H9 (cell line): ENCODE measurements at regions not wholly inside any gene's neighbourhood (a gene's known extent, or its start where the extent isn't known, plus 50 kb on each side); places are given as distances from the start of the nearest gene placed in this dataset.
A peak's percentile ranks its signal among the peaks of the same experiment; 100 is the strongest.

ENCODE experiments used
- DNase-seq: peaks from one replicate; pipeline ENCODE4 v3.0.0-alpha.2; 2017
- H2AFZ ChIP-seq: one replicate; pipeline ENCODE4 v1.6.1; 2013; ENCODE audit warnings: mild to moderate bottlenecking, low read length, control low read depth, moderate library complexity
- H2AK5ac ChIP-seq: 2 replicates; pipeline ENCODE4 v1.6.1; 2013; ENCODE audit warnings: low read length, control low read depth, mixed read lengths; ENCODE audit not compliant: insufficient read length
- H2BK120ac ChIP-seq: one replicate; pipeline ENCODE4 v1.6.1; 2013; ENCODE audit warnings: low read depth, mild to moderate bottlenecking, low read length, control low read depth, inconsistent platforms; ENCODE audit not compliant: poor library complexity, severe bottlenecking
- H2BK12ac ChIP-seq: 2 replicates; pipeline ENCODE4 v1.6.1; 2013; ENCODE audit warnings: low read length, control low read depth, mixed read lengths, low read depth; ENCODE audit not compliant: insufficient read length
- H2BK15ac ChIP-seq: 2 replicates; pipeline ENCODE4 v1.6.1; 2013; ENCODE audit warnings: low read depth, low read length, control low read depth
- H2BK20ac ChIP-seq: one replicate; pipeline ENCODE4 v1.6.1; 2013; ENCODE audit warnings: low read depth, mild to moderate bottlenecking, low read length, control low read depth, inconsistent platforms; ENCODE audit not compliant: poor library complexity, severe bottlenecking
- H2BK5ac ChIP-seq: 2 replicates; pipeline ENCODE4 v1.6.1; 2013; ENCODE audit warnings: low read length, control low read depth, mixed read lengths; ENCODE audit not compliant: insufficient read length
- H3K14ac ChIP-seq: 2 replicates; pipeline ENCODE4 v1.6.1; 2013; ENCODE audit warnings: low read length, control low read depth; ENCODE audit not compliant: insufficient read depth
- H3K18ac ChIP-seq: 2 replicates; pipeline ENCODE4 v1.6.1; 2013; ENCODE audit warnings: low read depth, mild to moderate bottlenecking, mixed read lengths, low read length, control low read depth; ENCODE audit not compliant: insufficient read length
- H3K23ac ChIP-seq: 2 replicates; pipeline ENCODE4 v1.6.1; 2013; ENCODE audit warnings: low read length, control low read depth, mixed read lengths, low read depth; ENCODE audit not compliant: insufficient read length
- H3K23me2 ChIP-seq: 2 replicates; pipeline ENCODE4 v1.6.1; 2013; ENCODE audit warnings: low read depth, mild to moderate bottlenecking, mixed read lengths, low read length, control low read depth; ENCODE audit not compliant: insufficient read length, poor library complexity, severe bottlenecking
- H3K27ac ChIP-seq: 2 replicates; pipeline ENCODE4 v1.5.1; 2013; ENCODE audit warnings: low read length, control low read depth, mixed read lengths, low read depth; ENCODE audit not compliant: insufficient read length
- H3K27me3 ChIP-seq: 2 replicates; pipeline ENCODE4 v1.6.1; 2013; ENCODE audit warnings: low read length, control low read depth, inconsistent platforms; ENCODE audit not compliant: insufficient read depth
- H3K4ac ChIP-seq: 2 replicates; pipeline ENCODE4 v1.6.1; 2013; ENCODE audit warnings: low read depth, mild to moderate bottlenecking, control low read depth, inconsistent platforms, low read length, moderate library complexity
- H3K4me1 ChIP-seq: 2 replicates; pipeline ENCODE4 v1.6.1; 2013; ENCODE audit warnings: low read length, control low read depth, inconsistent platforms; ENCODE audit not compliant: insufficient read depth
- H3K4me2 ChIP-seq: 2 replicates; pipeline ENCODE4 v1.6.1; 2013; ENCODE audit warnings: low read length, control low read depth, mixed read lengths; ENCODE audit not compliant: insufficient read length, insufficient read depth
- H3K56ac ChIP-seq: 2 replicates; pipeline ENCODE4 v1.6.1; 2013; ENCODE audit warnings: low read depth, mild to moderate bottlenecking, mixed read lengths, low read length, control low read depth; ENCODE audit not compliant: insufficient read length
- H3K79me1 ChIP-seq: 2 replicates; pipeline ENCODE4 v1.6.1; 2013; ENCODE audit warnings: low read depth, mild to moderate bottlenecking, moderate library complexity, low read length, control low read depth, inconsistent platforms; ENCODE audit not compliant: insufficient read depth, poor library complexity, severe bottlenecking
- H3K79me2 ChIP-seq: 2 replicates; pipeline ENCODE4 v1.6.1; 2013; ENCODE audit warnings: low read length, control low read depth, inconsistent platforms; ENCODE audit not compliant: insufficient read depth
- H3K9ac ChIP-seq: 2 replicates; pipeline ENCODE4 v1.6.1; 2013; ENCODE audit warnings: low read length, control low read depth, mixed read lengths; ENCODE audit not compliant: insufficient read length; ENCODE audit errors: extremely low read depth
- H3K9me3 ChIP-seq: one replicate; pipeline ENCODE4 v1.6.1; 2013; ENCODE audit warnings: low read depth, low read length, inconsistent platforms; ENCODE audit not compliant: control insufficient read depth
- H3T11ph ChIP-seq: one replicate; pipeline ENCODE4 v1.6.1; 2013; ENCODE audit warnings: mild to moderate bottlenecking, low read length, control low read depth, inconsistent platforms
- H4K20me1 ChIP-seq: one replicate; pipeline ENCODE4 v1.6.1; 2013; ENCODE audit not compliant: control insufficient read depth, insufficient read length, insufficient read depth
- H4K5ac ChIP-seq: 2 replicates; pipeline ENCODE4 v1.6.1; 2013; ENCODE audit warnings: low read depth, mild to moderate bottlenecking, mixed read lengths, low read length, control low read depth; ENCODE audit not compliant: insufficient read length
- H4K8ac ChIP-seq: replicated peaks from 2 replicates; pipeline ENCODE4 v1.6.1; 2013; ENCODE audit warnings: low read length, control low read depth, mixed read lengths, low read depth; ENCODE audit not compliant: insufficient read length
- H4K91ac ChIP-seq: 2 replicates; pipeline ENCODE4 v1.6.1; 2013; ENCODE audit warnings: low read depth, mild to moderate bottlenecking, moderate library complexity, mixed read lengths, low read length, control low read depth; ENCODE audit not compliant: insufficient read length
- H3K27ac Mint-ChIP-seq, 3 experiments: 2 replicates in 2 of 3; 3 replicates in 1 of 3; pipeline ENCODE4 v1.8.0; 2020 to 2021; ENCODE audit warnings: mixed read lengths in 3 of 3, mild to moderate bottlenecking in 1 of 3, moderate library complexity in 1 of 3
- H3K27me3 Mint-ChIP-seq: 2 replicates; pipeline ENCODE4 v1.8.0; 2021; ENCODE audit warnings: low read depth, mild to moderate bottlenecking, moderate library complexity, mixed read lengths
- H3K36me3 Mint-ChIP-seq, 3 experiments: 2 replicates in 2 of 3; 3 replicates in 1 of 3; pipeline ENCODE4 v1.8.0; 2020 to 2021; ENCODE audit warnings: low read depth in 3 of 3, mixed read lengths in 3 of 3; ENCODE audit not compliant: insufficient read depth in 1 of 3
- H3K4me1 Mint-ChIP-seq, 2 experiments: 2 replicates each; pipeline ENCODE4 v1.8.0; 2020; ENCODE audit warnings: mixed read lengths in 2 of 2
- H3K4me3 Mint-ChIP-seq, 2 experiments: 2 replicates in 1 of 2; 3 replicates in 1 of 2; pipeline ENCODE4 v1.8.0; 2020 to 2021; ENCODE audit warnings: mild to moderate bottlenecking in 2 of 2, mixed read lengths in 2 of 2, moderate library complexity in 1 of 2
- H3K9me3 Mint-ChIP-seq, 2 experiments: 2 replicates in 1 of 2; 3 replicates in 1 of 2; pipeline ENCODE4 v1.8.0; 2020; ENCODE audit warnings: mild to moderate bottlenecking in 2 of 2, mixed read lengths in 2 of 2, moderate library complexity in 1 of 2
- WGBS: extraction: QIAGEN DNeasy Blood & Tissue Kit; methylation state at CpG from one replicate; pipeline ENCODE4 v1.1.7; 2013; ENCODE audit warnings: missing lambda C conversion rate, low lambda C conversion rate, mixed read lengths; ENCODE audit not compliant: insufficient read length; ENCODE audit errors: extremely low coverage; 5-methylcytosine and 5-hydroxymethylcytosine counted together
- TF ChIP-seq, protein P1 (sequence below): fragments of 200-600 bp; sonication (generic); conservative IDR thresholded peaks from 3 replicates; pipeline ENCODE4 v1.8.0; 2021; ENCODE audit warnings: antibody characterized with exemption, mild to moderate bottlenecking

DNA sequence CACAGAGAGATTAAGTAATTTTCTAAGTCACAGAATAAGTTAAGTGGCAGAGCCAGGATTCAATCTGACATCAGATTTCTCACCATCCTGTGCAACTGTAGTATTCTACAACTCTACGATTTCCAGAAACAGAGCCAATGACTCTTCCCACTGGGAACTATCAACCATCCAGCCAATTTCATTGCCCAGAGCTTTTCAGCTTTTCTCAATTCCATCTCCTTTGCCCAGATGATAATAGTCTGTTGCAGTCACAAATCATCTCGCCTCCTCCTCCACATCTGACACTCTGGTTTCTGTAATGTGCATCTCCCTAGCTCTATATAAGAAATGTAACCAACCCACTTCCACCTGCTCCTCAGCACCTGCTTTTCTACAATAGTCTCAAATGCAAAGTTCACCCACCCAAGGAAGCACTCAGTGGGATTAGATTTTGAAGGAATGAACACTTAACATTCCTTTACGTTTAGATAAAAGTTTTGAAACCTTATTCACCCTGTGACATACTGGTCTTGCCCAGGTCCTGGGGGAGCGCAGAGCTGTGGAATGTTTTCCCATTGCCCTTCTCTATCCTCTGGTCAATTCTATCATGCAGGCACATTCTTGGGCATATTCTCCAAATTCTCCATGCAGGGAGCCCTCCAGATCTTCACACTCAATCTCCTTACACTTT lies 167.8 kb upstream of the ASIC2 start:
- Histone ChIP-seq H3K4me1 (no peaks in the 10 kb centered on the region), H3K79me2 (no peaks in the 10 kb centered on the region), H2AK5ac (no peak overlapping the region), H3K9me3 (no peaks in the 10 kb centered on the region), H3K23ac (no peak overlapping the region), H2BK120ac (no peak overlapping the region), H2BK15ac (no peak overlapping the region), H3K56ac (no peak overlapping the region), H4K91ac (no peak overlapping the region), H2AFZ (no peak overlapping the region), H2BK5ac (no peak overlapping the region), H4K8ac (no peak overlapping the region), H2BK12ac (no peak overlapping the region), H3K27ac (no peak overlapping the region), H2BK20ac (no peak overlapping the region), H3K79me1 (no peaks in the 10 kb centered on the region), H3K4ac (no peak overlapping the region), H3K4me2 (no peak overlapping the region), H3K23me2 (no peaks in the 10 kb centered on the region), H4K20me1 (no peaks in the 10 kb centered on the region), H4K5ac (no peak overlapping the region), H3K18ac (no peak overlapping the region), H3K9ac (no peak overlapping the region), H3K27me3 (no peaks in the 10 kb centered on the region), H3T11ph (no peak overlapping the region), H3K14ac (no peak overlapping the region)
- peaks cover 0 to 2% (median 0%) of the 10 kb centered on the region in 3 experiments; a peak in 1 of 7 replicates for H3K36me3 Mint-ChIP-seq
- no CpG with 5 or more reads among the region's 4 CpGs for WGBS
- peaks cover 46% of the 10 kb centered on the region for H3K27me3 Mint-ChIP-seq
- TF ChIP-seq, protein P1, sequence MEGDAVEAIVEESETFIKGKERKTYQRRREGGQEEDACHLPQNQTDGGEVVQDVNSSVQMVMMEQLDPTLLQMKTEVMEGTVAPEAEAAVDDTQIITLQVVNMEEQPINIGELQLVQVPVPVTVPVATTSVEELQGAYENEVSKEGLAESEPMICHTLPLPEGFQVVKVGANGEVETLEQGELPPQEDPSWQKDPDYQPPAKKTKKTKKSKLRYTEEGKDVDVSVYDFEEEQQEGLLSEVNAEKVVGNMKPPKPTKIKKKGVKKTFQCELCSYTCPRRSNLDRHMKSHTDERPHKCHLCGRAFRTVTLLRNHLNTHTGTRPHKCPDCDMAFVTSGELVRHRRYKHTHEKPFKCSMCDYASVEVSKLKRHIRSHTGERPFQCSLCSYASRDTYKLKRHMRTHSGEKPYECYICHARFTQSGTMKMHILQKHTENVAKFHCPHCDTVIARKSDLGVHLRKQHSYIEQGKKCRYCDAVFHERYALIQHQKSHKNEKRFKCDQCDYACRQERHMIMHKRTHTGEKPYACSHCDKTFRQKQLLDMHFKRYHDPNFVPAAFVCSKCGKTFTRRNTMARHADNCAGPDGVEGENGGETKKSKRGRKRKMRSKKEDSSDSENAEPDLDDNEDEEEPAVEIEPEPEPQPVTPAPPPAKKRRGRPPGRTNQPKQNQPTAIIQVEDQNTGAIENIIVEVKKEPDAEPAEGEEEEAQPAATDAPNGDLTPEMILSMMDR: no peak
- H3K27ac Mint-ChIP-seq: no peak overlapping the region
- H3K4me3 Mint-ChIP-seq: no peak overlapping the region
- peaks cover 0 to 8% of the 10 kb centered on the region in 2 experiments; a peak in 3 of 4 replicates for H3K4me1 Mint-ChIP-seq
- DNase-seq: peak; percentile 4
- H3K9me3 Mint-ChIP-seq: peaks cover 0 to 3% of the 10 kb centered on the region in 2 experiments; a peak in 1 of 5 replicates
